Upper lobe of left lung (tissue), 4 donors: ENCODE measurements at regions not wholly inside any gene's neighbourhood (a gene's known extent, or its start where the extent isn't known, plus 50 kb on each side); places are given as distances from the start of the nearest gene placed in this dataset.

Source experiments
- CTCF ChIP-seq, 6 experiments: fragments of 450-650 bp in 4 of 6; fragments of 200-600 bp in 2 of 6; sonication (generic) in 2 of 6; IDR thresholded peaks; one replicate each; pipeline ENCODE4 v1.5.1; 2016 to 2019; ENCODE audit warnings: antibody characterized with exemption in 6 of 6
- EP300 ChIP-seq, 4 donors: sonication (generic); formaldehyde crosslinking; IDR thresholded peaks; one replicate each; pipeline ENCODE4 v1.5.1; 2017; ENCODE audit warnings: antibody characterized with exemption in 4 of 4, control low read depth in 2 of 4
- POLR2A ChIP-seq, 4 donors: fragments of 450-650 bp; IDR thresholded peaks; one replicate each; pipeline ENCODE4 v1.5.1; 2016 to 2017; ENCODE audit warnings: antibody characterized with exemption in 4 of 4, mild to moderate bottlenecking in 2 of 4

GRCh38 chr2:220469201-220469600, 841.8 kb downstream of the SLC4A3 start:
- TF ChIP-seq CTCF (IDR thresholded peaks at IDR 0.05) (no peak), EP300 (IDR thresholded peaks at IDR 0.05) (no peak), POLR2A (IDR thresholded peaks at IDR 0.05) (no peak)
